ENCODE measurements at regions not wholly inside any gene's neighbourhood (a gene's known extent, or its start where the extent isn't known, plus 50 kb on each side); places are given as distances from the start of the nearest gene placed in this dataset.

- Histone ChIP-seq H3K9ac (ENCODE audit: low read length) (no peak overlapping the region), H4K91ac (ENCODE audit: low read depth, low read length) (no peak overlapping the region), H2BK12ac (ENCODE audit: low read length) (no peak overlapping the region), H3K79me2 (ENCODE audit: control insufficient read depth, insufficient read depth, low read length, poor library complexity) (no peaks in the 10 kb centered on the region), H3K4me3 (ENCODE audit: low read depth, low read length) (no peak overlapping the region), H4K12ac (ENCODE audit: low read depth, low read length) (no peak overlapping the region), H2BK5ac (ENCODE audit: low read depth, low read length, poor library complexity) (no peak overlapping the region), H3K36me3 (ENCODE audit: control insufficient read depth in 1 of 2, insufficient read depth in 2 of 2, low read length in 2 of 2) (no peaks in the 10 kb centered on the region), H3K79me1 (ENCODE audit: low read length) (no peaks in the 10 kb centered on the region), H3K4ac (ENCODE audit: low read depth, low read length) (no peak overlapping the region), H3K9me3 (ENCODE audit: insufficient read depth, low read depth, low read length) (no peaks in the 10 kb centered on the region), H2AFZ (ENCODE audit: insufficient read depth, low read length, poor library complexity) (no peak overlapping the region), H3K27ac (ENCODE audit: low read depth, low read length) (no peak overlapping the region), H3K4me2 (ENCODE audit: low read length) (no peak overlapping the region), H4K8ac (ENCODE audit: low read depth, low read length) (no peak overlapping the region), H3K18ac (ENCODE audit: low read length) (no peak overlapping the region), H3K23ac (ENCODE audit: low read length) (no peak overlapping the region), H3K14ac (ENCODE audit: low read length) (no peak overlapping the region), H3K4me1 (ENCODE audit: control insufficient read depth in 1 of 2, insufficient read depth in 2 of 2, low read length in 2 of 2) (peaks cover 0 to 4% of the 10 kb centered on the region in 2 experiments), H2AK5ac (ENCODE audit: low read length) (no peak overlapping the region), H3K27me3 (ENCODE audit: insufficient read depth, low read length) (no peaks in the 10 kb centered on the region), H2BK120ac (ENCODE audit: insufficient read depth, low read length, poor library complexity) (no peak overlapping the region)
- no CpG with 5 or more reads among the region's 4 CpGs for WGBS (ENCODE audit: extremely low coverage, insufficient coverage, insufficient read length)
- no peak for DNase-seq
Measured at GRCh38 chr21:19603011-19603593, 1199.5 kb upstream of the TMPRSS15 start.

GRCh38 chr21:19608101-19608621, 1204.6 kb upstream of the TMPRSS15 start:
- H3K18ac ChIP-seq (ENCODE audit: low read length): no peak overlapping the region
- no peak overlapping the region for H2BK12ac ChIP-seq (ENCODE audit: low read length)
- H3K4ac ChIP-seq (ENCODE audit: low read depth, low read length): no peak overlapping the region
- H3K27ac ChIP-seq (ENCODE audit: low read depth, low read length): no peak overlapping the region
- H3K36me3 ChIP-seq (ENCODE audit: control insufficient read depth in 1 of 2, insufficient read depth in 2 of 2, low read length in 2 of 2): no peaks in the 10 kb centered on the region
- no peak overlapping the region for H4K91ac ChIP-seq (ENCODE audit: low read depth, low read length)
- DNase-seq: peak in 1 of 2 donors; percentile 7
- H2AFZ ChIP-seq (ENCODE audit: insufficient read depth, low read length, poor library complexity): no peak overlapping the region
- H3K4me1 ChIP-seq (ENCODE audit: control insufficient read depth in 1 of 2, insufficient read depth in 2 of 2, low read length in 2 of 2): peaks cover 0 to 5% of the 10 kb centered on the region in 2 experiments
- H3K9ac ChIP-seq (ENCODE audit: low read length): no peak overlapping the region
- no peak overlapping the region for H4K8ac ChIP-seq (ENCODE audit: low read depth, low read length)
- no CpG with 5 or more reads among the region's 4 CpGs for WGBS (ENCODE audit: extremely low coverage, insufficient coverage, insufficient read length)
- H4K12ac ChIP-seq (ENCODE audit: low read depth, low read length): no peak overlapping the region
- H2BK5ac ChIP-seq (ENCODE audit: low read depth, low read length, poor library complexity): no peak overlapping the region
- H3K79me2 ChIP-seq (ENCODE audit: control insufficient read depth, insufficient read depth, low read length, poor library complexity): no peaks in the 10 kb centered on the region
- H3K4me3 ChIP-seq (ENCODE audit: low read depth, low read length): no peak overlapping the region
- no peaks in the 10 kb centered on the region for H3K9me3 ChIP-seq (ENCODE audit: insufficient read depth, low read depth, low read length)
- H3K4me2 ChIP-seq (ENCODE audit: low read length): no peak overlapping the region
- H3K27me3 ChIP-seq (ENCODE audit: insufficient read depth, low read length): no peaks in the 10 kb centered on the region
- no peak overlapping the region for H3K14ac ChIP-seq (ENCODE audit: low read length)
- no peak overlapping the region for H3K23ac ChIP-seq (ENCODE audit: low read length)
- no peaks in the 10 kb centered on the region for H3K79me1 ChIP-seq (ENCODE audit: low read length)
- no peak overlapping the region for H2AK5ac ChIP-seq (ENCODE audit: low read length)
- no peak overlapping the region for H2BK120ac ChIP-seq (ENCODE audit: insufficient read depth, low read length, poor library complexity)

GRCh38 chr21:19609611-19610010, 1206.0 kb upstream of the TMPRSS15 start:
- Histone ChIP-seq H2BK5ac (ENCODE audit: low read depth, low read length, poor library complexity) (no peak overlapping the region), H3K9me3 (ENCODE audit: insufficient read depth, low read depth, low read length) (no peaks in the 10 kb centered on the region), H2BK120ac (ENCODE audit: insufficient read depth, low read length, poor library complexity) (no peak overlapping the region), H3K4me1 (ENCODE audit: control insufficient read depth in 1 of 2, insufficient read depth in 2 of 2, low read length in 2 of 2) (peaks cover 0 to 7% of the 10 kb centered on the region in 2 experiments), H3K4me3 (ENCODE audit: low read depth, low read length) (no peak overlapping the region), H3K4ac (ENCODE audit: low read depth, low read length) (no peak overlapping the region), H3K36me3 (ENCODE audit: control insufficient read depth in 1 of 2, insufficient read depth in 2 of 2, low read length in 2 of 2) (no peaks in the 10 kb centered on the region), H4K8ac (ENCODE audit: low read depth, low read length) (no peak overlapping the region), H3K79me1 (ENCODE audit: low read length) (no peaks in the 10 kb centered on the region), H2AFZ (ENCODE audit: insufficient read depth, low read length, poor library complexity) (no peak overlapping the region), H3K18ac (ENCODE audit: low read length) (no peak overlapping the region), H2AK5ac (ENCODE audit: low read length) (no peak overlapping the region), H3K79me2 (ENCODE audit: control insufficient read depth, insufficient read depth, low read length, poor library complexity) (no peaks in the 10 kb centered on the region), H3K4me2 (ENCODE audit: low read length) (no peak overlapping the region), H3K14ac (ENCODE audit: low read length) (no peak overlapping the region), H4K12ac (ENCODE audit: low read depth, low read length) (no peak overlapping the region), H3K9ac (ENCODE audit: low read length) (no peak overlapping the region), H3K27me3 (ENCODE audit: insufficient read depth, low read length) (no peaks in the 10 kb centered on the region), H2BK12ac (ENCODE audit: low read length) (no peak overlapping the region), H4K91ac (ENCODE audit: low read depth, low read length) (no peak overlapping the region), H3K27ac (ENCODE audit: low read depth, low read length) (no peak overlapping the region), H3K23ac (ENCODE audit: low read length) (no peak overlapping the region)
- DNase-seq: no peak
- WGBS (ENCODE audit: extremely low coverage, insufficient coverage, insufficient read length): no CpG with 5 or more reads among the region's 3 CpGs

GRCh38 chr21:19621837-19622496, 1218.4 kb upstream of the TMPRSS15 start:
- Histone ChIP-seq H3K27ac (ENCODE audit: low read depth, low read length) (no peak overlapping the region), H3K4me1 (ENCODE audit: control insufficient read depth in 1 of 2, insufficient read depth in 2 of 2, low read length in 2 of 2) (no peaks in the 10 kb centered on the region), H3K4ac (ENCODE audit: low read depth, low read length) (no peak overlapping the region), H2AFZ (ENCODE audit: insufficient read depth, low read length, poor library complexity) (no peak overlapping the region), H3K4me2 (ENCODE audit: low read length) (no peak overlapping the region), H4K12ac (ENCODE audit: low read depth, low read length) (no peak overlapping the region), H3K18ac (ENCODE audit: low read length) (no peak overlapping the region), H2BK5ac (ENCODE audit: low read depth, low read length, poor library complexity) (no peak overlapping the region), H3K9me3 (ENCODE audit: insufficient read depth, low read depth, low read length) (no peaks in the 10 kb centered on the region), H3K9ac (ENCODE audit: low read length) (no peak overlapping the region), H4K8ac (ENCODE audit: low read depth, low read length) (no peak overlapping the region), H3K79me1 (ENCODE audit: low read length) (no peaks in the 10 kb centered on the region), H3K79me2 (ENCODE audit: control insufficient read depth, insufficient read depth, low read length, poor library complexity) (no peaks in the 10 kb centered on the region), H3K4me3 (ENCODE audit: low read depth, low read length) (no peak overlapping the region), H2BK120ac (ENCODE audit: insufficient read depth, low read length, poor library complexity) (no peak overlapping the region), H4K91ac (ENCODE audit: low read depth, low read length) (no peak overlapping the region), H2AK5ac (ENCODE audit: low read length) (no peak overlapping the region), H3K36me3 (ENCODE audit: control insufficient read depth in 1 of 2, insufficient read depth in 2 of 2, low read length in 2 of 2) (no peaks in the 10 kb centered on the region), H3K27me3 (ENCODE audit: insufficient read depth, low read length) (no peaks in the 10 kb centered on the region), H2BK12ac (ENCODE audit: low read length) (no peak overlapping the region), H3K14ac (ENCODE audit: low read length) (no peak overlapping the region), H3K23ac (ENCODE audit: low read length) (no peak overlapping the region)
- DNase-seq: no peak
- no CpG with 5 or more reads among the region's 2 CpGs for WGBS (ENCODE audit: extremely low coverage, insufficient coverage, insufficient read length)
